HepG2 (cell line): ENCODE measurements at regions not wholly inside any gene's neighbourhood (a gene's known extent, or its start where the extent isn't known, plus 50 kb on each side); places are given as distances from the start of the nearest gene placed in this dataset.

ENCODE experiments used
- ATAC-seq: fragments of 200-7000 bp; cut with Tn5 transposase; 3 replicates; pipeline ENCODE4 v1.9.1; 2020; ENCODE audit warnings: mild to moderate bottlenecking, moderate library complexity
- BruUV-seq: library from RNA; stranded (reverse); fragments of 400-500 nt; replicated peaks from 2 replicates; lab custom pipeline; 2021; lab: Mats Ljungman, UMichigan
- CTCF ChIA-PET: fragments of 300-600 bp; formaldehyde crosslinking; extraction: SDS; loops from one replicate; lab custom pipeline; 2021; ENCODE audit warnings: low total read pairs, inconsistent platforms, low intra/inter-chr PET ratio; lab: Yijun Ruan, JAX
- POLR2A ChIA-PET: fragments of 350-600 bp; sonication (Branson Sonifier 250); formaldehyde crosslinking; loops from one replicate; lab custom pipeline; 2020; ENCODE audit warnings: antibody characterized with exemption, inconsistent platforms; lab: Yijun Ruan, JAX
- DNase-seq: peaks from one replicate; pipeline ENCODE4 v3.0.0-alpha.2; 2015; ENCODE audit warnings: low spot score
- FAIRE-seq: peaks from 3 replicates; lab custom pipeline; 2011; peaks lifted over from hg19 to GRCh38; lab: Jason Lieb, UNC
- H2AFZ ChIP-seq: one replicate; pipeline ENCODE4 v1.6.1; 2011; ENCODE audit warnings: low read length, inconsistent platforms
- H3K27ac ChIP-seq: fragments of 300-600 bp; 3 replicates; pipeline ENCODE4 v1.8.0; 2011; ENCODE audit warnings: mixed run types, mild to moderate bottlenecking, mixed read lengths, low read length, inconsistent platforms; ENCODE audit not compliant: insufficient read depth; ENCODE audit errors: extremely low read length
- H3K27me3 ChIP-seq, 2 experiments: fragments of 200-600 bp in 1 of 2; 2 replicates in 1 of 2; 3 replicates in 1 of 2; pipeline versions ENCODE4 v1.6.0 to v1.8.0; 2011; ENCODE audit warnings: low read length in 2 of 2, mild to moderate bottlenecking in 2 of 2, moderate library complexity in 2 of 2, inconsistent platforms in 1 of 2; ENCODE audit not compliant: insufficient read depth in 2 of 2, control insufficient read depth in 1 of 2
- H3K36me3 ChIP-seq, 2 experiments: fragments of 200-600 bp in 1 of 2; replicated peaks in 1 of 2; 2 replicates in 1 of 2; 3 replicates in 1 of 2; pipeline versions ENCODE4 v1.5.1 to v1.8.0; 2011; ENCODE audit warnings: low read length in 2 of 2, inconsistent platforms in 1 of 2; ENCODE audit not compliant: insufficient read depth in 2 of 2, control insufficient read depth in 1 of 2
- H3K4me1 ChIP-seq: 2 replicates; pipeline ENCODE4 v1.5.1; 2012; ENCODE audit warnings: low read length, inconsistent platforms; ENCODE audit not compliant: insufficient read depth
- H3K4me2 ChIP-seq: 2 replicates; pipeline ENCODE4 v1.6.0; 2011; ENCODE audit warnings: low read depth, low read length, inconsistent platforms
- H3K4me3 ChIP-seq, 3 experiments: fragments of 200-600 bp in 1 of 3; sonication (generic), shearing (Covaris generic) in 1 of 3; replicated peaks in 1 of 3; 2 replicates each; pipeline ENCODE4 v1.5.1; 2011 to 2016; ENCODE audit warnings: low read length in 3 of 3, inconsistent platforms in 2 of 3, low read depth in 2 of 3, mild to moderate bottlenecking in 2 of 3, control low read depth in 1 of 3, mixed read lengths in 1 of 3; ENCODE audit not compliant: insufficient read depth in 1 of 3
- H3K79me2 ChIP-seq: one replicate; pipeline ENCODE4 v1.6.1; 2011; ENCODE audit warnings: low read length, inconsistent platforms; ENCODE audit not compliant: insufficient read depth
- H3K9ac ChIP-seq: 2 replicates; pipeline ENCODE4 v1.6.0; 2011; ENCODE audit warnings: mild to moderate bottlenecking, low read depth, low read length, inconsistent platforms; ENCODE audit not compliant: insufficient read depth
- H3K9me3 ChIP-seq: 2 replicates; pipeline ENCODE4 v1.5.1; 2012; ENCODE audit warnings: mild to moderate bottlenecking, low read length
- H4K20me1 ChIP-seq: 2 replicates; pipeline ENCODE4 v1.6.0; 2011; ENCODE audit warnings: inconsistent platforms, mild to moderate bottlenecking, low read length, moderate library complexity; ENCODE audit not compliant: insufficient read depth
- CBFB ChIP-seq: sonication (generic); formaldehyde crosslinking; IDR thresholded peaks from 2 replicates; pipeline ENCODE4 v1.4.0; 2020; ENCODE audit warnings: missing genetic modification reagents
- FOXO1 ChIP-seq: sonication (generic); formaldehyde crosslinking; IDR thresholded peaks from 2 replicates; pipeline ENCODE4 v1.4.0; 2020; ENCODE audit warnings: missing genetic modification reagents
- HCFC1 ChIP-seq: fragments of 150-350 bp; IDR thresholded peaks from 2 replicates; pipeline ENCODE4 v1.6.1; 2014; ENCODE audit warnings: low read depth, low read length
- HHEX ChIP-seq: IDR thresholded peaks from 2 replicates; pipeline ENCODE4 v1.6.1; 2016; ENCODE audit warnings: control low read depth
- HOXA3 ChIP-seq: sonication (generic); formaldehyde crosslinking; IDR thresholded peaks from 2 replicates; pipeline ENCODE4 v1.5.0; 2020; ENCODE audit warnings: missing genetic modification reagents
- JDP2 ChIP-seq: sonication (generic); formaldehyde crosslinking; IDR thresholded peaks from 2 replicates; pipeline ENCODE4 v1.8.1; 2022; ENCODE audit warnings: missing genetic modification reagents, borderline replicate concordance
- KLF6 ChIP-seq: IDR thresholded peaks from 2 replicates; pipeline ENCODE4 v1.8.0; 2016; ENCODE audit warnings: missing biosample characterization, missing genetic modification reagents
- MXI1 ChIP-seq: IDR thresholded peaks from 3 replicates; pipeline ENCODE4 v1.6.1; 2012; ENCODE audit warnings: low read depth, low read length, inconsistent platforms, borderline replicate concordance
- PAWR ChIP-seq: sonication (generic); formaldehyde crosslinking; IDR thresholded peaks from 2 replicates; pipeline ENCODE4 v1.4.0; 2020; ENCODE audit warnings: missing genetic modification reagents, mild to moderate bottlenecking, borderline replicate concordance
- POLR2A ChIP-seq, 2 experiments: IDR thresholded peaks; 2 replicates each; pipeline ENCODE4 v1.6.1; 2011; ENCODE audit warnings: low read depth in 2 of 2, low read length in 2 of 2, mild to moderate bottlenecking in 1 of 2, moderate library complexity in 1 of 2; ENCODE audit not compliant: insufficient read depth in 1 of 2
- RBM39 ChIP-seq: fragments of 200-400 bp; formaldehyde crosslinking; IDR thresholded peaks from one replicate; pipeline ENCODE4 v1.6.1; 2018; ENCODE audit warnings: antibody characterized with exemption, mild to moderate bottlenecking, low read depth, low read length; ENCODE audit not compliant: poor library complexity, severe bottlenecking
- SNAI1 ChIP-seq: sonication (generic); formaldehyde crosslinking; IDR thresholded peaks from 2 replicates; pipeline ENCODE4 v1.5.0; 2020; ENCODE audit warnings: mild to moderate bottlenecking, missing genetic modification reagents, borderline replicate concordance
- TCF7 ChIP-seq: sonication (generic); IDR thresholded peaks from 2 replicates; pipeline ENCODE4 v1.6.1; 2016; ENCODE audit warnings: antibody characterized with exemption, low read depth
- TRIM24 ChIP-seq: sonication (generic); formaldehyde crosslinking; IDR thresholded peaks from 2 replicates; pipeline ENCODE4 v1.8.0; 2022; ENCODE audit warnings: mild to moderate bottlenecking, missing genetic modification reagents
- ZMYM4 ChIP-seq: sonication (generic); formaldehyde crosslinking; IDR thresholded peaks from 2 replicates; pipeline ENCODE4 v1.8.1; 2023; ENCODE audit warnings: mild to moderate bottlenecking, missing genetic modification reagents
- ZNF839 ChIP-seq: sonication (generic); formaldehyde crosslinking; IDR thresholded peaks from 2 replicates; pipeline ENCODE4 v1.4.0; 2020; ENCODE audit warnings: missing genetic modification reagents, mild to moderate bottlenecking, borderline replicate concordance
- WGBS: methylation state at CpG from one replicate; pipeline ENCODE4 v1.1.6; 2017; ENCODE audit warnings: low lambda C conversion rate; 5-methylcytosine and 5-hydroxymethylcytosine counted together
- in situ Hi-C: cut with HindIII; loops from 2 replicates; pipeline ENCODE4 v1.10.0; 2017; ENCODE audit warnings: low pct_unique_long_range_greater_than_20kb; ENCODE audit not compliant: extremely low pct_ligation_motif_present
- intact Hi-C: fragments of 100-400 bp; cut with micrococcal nuclease; formaldehyde crosslinking; loops from one replicate; pipeline ENCODE4 v1.10.0; 2022; ENCODE audit not compliant: unreplicated experiment
- TF ChIP-seq, protein P1 (sequence below): sonication (generic); formaldehyde crosslinking; IDR thresholded peaks from 2 replicates; pipeline ENCODE4 v1.4.0; 2020; ENCODE audit warnings: mild to moderate bottlenecking, missing genetic modification reagents
- TF ChIP-seq, protein P2 (sequence below): sonication (generic); formaldehyde crosslinking; IDR thresholded peaks from 2 replicates; pipeline ENCODE4 v1.8.0; 2022; ENCODE audit warnings: mild to moderate bottlenecking, missing genetic modification reagents; ENCODE audit not compliant: insufficient replicate concordance

GRCh38 chr5:109529520-109529919 is 119.7 kb upstream of the PJA2 start:
- WGBS = 15% methylated on average over 2 of the region's 2 CpGs
- DNase-seq (no peak), FAIRE-seq (no peak), ATAC-seq (no peak)
- Histone ChIP-seq H3K36me3 (no peaks in the 10 kb centered on the region), H3K4me3 (no peak overlapping the region), H3K9me3 (no peaks in the 10 kb centered on the region), H3K79me2 (no peaks in the 10 kb centered on the region), H4K20me1 (no peaks in the 10 kb centered on the region), H2AFZ (no peak overlapping the region), H3K4me2 (peak overlapping the region; percentile 9; the same call in 1 of the 2 replicates), H3K27me3 (no peaks in the 10 kb centered on the region), H3K9ac (no peak overlapping the region), H3K27ac (no peak overlapping the region), H3K4me1 (peaks cover 40% of the 10 kb centered on the region)
- CTCF ChIA-PET = no interaction called here
- intact Hi-C loops = no loop called here
- no TSS peak for BruUV-seq
- in situ Hi-C loops = no loop called here
- TF ChIP-seq ZMYM4 (CRISPR knock-in tag) (0 out of 2 replicates have a peak, but pooled peaks have one; percentile 3), ZNF839 (no peak)
- POLR2A ChIA-PET = interaction anchor here (1.1 kb wide), 1 partner anchor 9 kb away, joined by 3 read pairs; no protein-coding TSS in a partner anchor

GRCh38 chr5:109524555-109524954 is 114.8 kb upstream of the PJA2 start:
- H3K4me1 ChIP-seq = peaks cover 17% of the 10 kb centered on the region
- H3K4me2 ChIP-seq = peak overlapping the region; percentile 8; the same call in 1 of the 2 replicates
- no peaks in the 10 kb centered on the region for H3K27me3 ChIP-seq
- H3K36me3 ChIP-seq = no peaks in the 10 kb centered on the region
- POLR2A ChIA-PET = no interaction called here
- H3K79me2 ChIP-seq = no peaks in the 10 kb centered on the region
- no peaks in the 10 kb centered on the region for H4K20me1 ChIP-seq
- CTCF ChIA-PET = no interaction called here
- in situ Hi-C loops = no loop called here
- ATAC-seq (peak; percentile 94), FAIRE-seq (no peak), DNase-seq (no peak)
- H2AFZ ChIP-seq = no peak overlapping the region
- no peak overlapping the region for H3K9ac ChIP-seq
- intact Hi-C loops = no loop called here
- 0% methylated on average over 2 of the region's 2 CpGs for WGBS
- no peak overlapping the region for H3K4me3 ChIP-seq
- no peaks in the 10 kb centered on the region for H3K9me3 ChIP-seq
- no TSS peak for BruUV-seq
- no peak overlapping the region for H3K27ac ChIP-seq
- TF ChIP-seq HOXA3 (CRISPR knock-in tag) = no peak
- no peak for TF ChIP-seq RBM39
- peak; percentile 25; the same call in 1 of the 2 replicates for TF ChIP-seq FOXO1 (CRISPR knock-in tag)
- no peak for TF ChIP-seq KLF6 (CRISPR knock-in tag)
- TF ChIP-seq, protein P1, sequence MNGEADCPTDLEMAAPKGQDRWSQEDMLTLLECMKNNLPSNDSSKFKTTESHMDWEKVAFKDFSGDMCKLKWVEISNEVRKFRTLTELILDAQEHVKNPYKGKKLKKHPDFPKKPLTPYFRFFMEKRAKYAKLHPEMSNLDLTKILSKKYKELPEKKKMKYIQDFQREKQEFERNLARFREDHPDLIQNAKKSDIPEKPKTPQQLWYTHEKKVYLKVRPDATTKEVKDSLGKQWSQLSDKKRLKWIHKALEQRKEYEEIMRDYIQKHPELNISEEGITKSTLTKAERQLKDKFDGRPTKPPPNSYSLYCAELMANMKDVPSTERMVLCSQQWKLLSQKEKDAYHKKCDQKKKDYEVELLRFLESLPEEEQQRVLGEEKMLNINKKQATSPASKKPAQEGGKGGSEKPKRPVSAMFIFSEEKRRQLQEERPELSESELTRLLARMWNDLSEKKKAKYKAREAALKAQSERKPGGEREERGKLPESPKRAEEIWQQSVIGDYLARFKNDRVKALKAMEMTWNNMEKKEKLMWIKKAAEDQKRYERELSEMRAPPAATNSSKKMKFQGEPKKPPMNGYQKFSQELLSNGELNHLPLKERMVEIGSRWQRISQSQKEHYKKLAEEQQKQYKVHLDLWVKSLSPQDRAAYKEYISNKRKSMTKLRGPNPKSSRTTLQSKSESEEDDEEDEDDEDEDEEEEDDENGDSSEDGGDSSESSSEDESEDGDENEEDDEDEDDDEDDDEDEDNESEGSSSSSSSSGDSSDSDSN (CRISPR knock-in tag) = 0 out of 2 replicates have a peak, but pooled peaks have one; percentile 23
- no peak for TF ChIP-seq PAWR (CRISPR knock-in tag)
- no peak for TF ChIP-seq TRIM24 (CRISPR knock-in tag)
- TF ChIP-seq HCFC1 = no peak
- no peak for TF ChIP-seq SNAI1 (CRISPR knock-in tag)
- TF ChIP-seq TCF7 = no peak
- TF ChIP-seq CBFB (CRISPR knock-in tag) = no peak
- no peak for TF ChIP-seq POLR2A (IDR thresholded peaks at IDR 0.05; ENCODE audit: insufficient read depth in 1 of 2, low read depth in 2 of 2, low read length in 2 of 2)
- TF ChIP-seq, protein P2, sequence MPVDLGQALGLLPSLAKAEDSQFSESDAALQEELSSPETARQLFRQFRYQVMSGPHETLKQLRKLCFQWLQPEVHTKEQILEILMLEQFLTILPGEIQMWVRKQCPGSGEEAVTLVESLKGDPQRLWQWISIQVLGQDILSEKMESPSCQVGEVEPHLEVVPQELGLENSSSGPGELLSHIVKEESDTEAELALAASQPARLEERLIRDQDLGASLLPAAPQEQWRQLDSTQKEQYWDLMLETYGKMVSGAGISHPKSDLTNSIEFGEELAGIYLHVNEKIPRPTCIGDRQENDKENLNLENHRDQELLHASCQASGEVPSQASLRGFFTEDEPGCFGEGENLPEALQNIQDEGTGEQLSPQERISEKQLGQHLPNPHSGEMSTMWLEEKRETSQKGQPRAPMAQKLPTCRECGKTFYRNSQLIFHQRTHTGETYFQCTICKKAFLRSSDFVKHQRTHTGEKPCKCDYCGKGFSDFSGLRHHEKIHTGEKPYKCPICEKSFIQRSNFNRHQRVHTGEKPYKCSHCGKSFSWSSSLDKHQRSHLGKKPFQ (CRISPR knock-in tag) = no peak
- TF ChIP-seq JDP2 (CRISPR knock-in tag) = no peak
- TF ChIP-seq HHEX (CRISPR knock-in tag) = no peak
- no peak for TF ChIP-seq MXI1
